HCT116 (cell line): ENCODE measurements at regions not wholly inside any gene's neighbourhood (a gene's known extent, or its start where the extent isn't known, plus 50 kb on each side); places are given as distances from the start of the nearest gene placed in this dataset.

Experiments
- ATAC-seq: fragments of 200-7000 bp; cut with Tn5 transposase; 2 replicates; pipeline ENCODE4 v1.9.1; 2020; ENCODE audit warnings: mild to moderate bottlenecking, moderate library complexity
- BruUV-seq: library from RNA; stranded (reverse); fragments of 400-500 nt; replicated peaks from 2 replicates; lab custom pipeline; 2021; lab: Mats Ljungman, UMichigan
- CTCF ChIA-PET: fragments of 300-600 bp; sonication (Branson Sonifier 250); formaldehyde crosslinking; loops from one replicate; lab custom pipeline; 2021; ENCODE audit warnings: antibody characterized with exemption; lab: Charles Lee
- POLR2A ChIA-PET: fragments of 300-600, 350-600 bp; sonication (Branson Sonifier 250); formaldehyde crosslinking; loops from one replicate; lab custom pipeline; 2021; ENCODE audit warnings: antibody characterized with exemption; lab: Charles Lee
- RAD21 ChIA-PET, 2 experiments: fragments of 300-600 bp; sonication (Branson Sonifier 250); formaldehyde crosslinking; loops; one replicate each; lab custom pipeline; 2023; ENCODE audit warnings: low total read pairs in 2 of 2; ENCODE audit not compliant: uncharacterized antibody in 2 of 2, unreplicated experiment in 2 of 2, low non-redundant PET in 1 of 2; lab: Charles Lee
- DNase-seq: peaks from one replicate; pipeline ENCODE4 v3.0.0-alpha.2; 2010; ENCODE audit warnings: low read depth, low spot score
- H2AFZ ChIP-seq: fragments of 200-600 bp; shearing (Covaris generic), sonication (generic); 2 replicates; pipeline ENCODE4 v1.6.1; 2017; ENCODE audit warnings: low read depth, mixed run types, mixed read lengths, antibody characterized with exemption, low read length; ENCODE audit not compliant: poor library complexity, severe bottlenecking
- H3K27ac ChIP-seq: 2 replicates; pipeline ENCODE4 v1.5.1; 2012; ENCODE audit warnings: low read depth, low read length
- H3K27me3 ChIP-seq: fragments of 200-600 bp; sonication (generic); 2 replicates; pipeline ENCODE4 v1.6.1; 2016; ENCODE audit warnings: mixed run types, low read length, mixed read lengths; ENCODE audit not compliant: insufficient read depth
- H3K36me3 ChIP-seq, 2 experiments: fragments of 200-500 bp in 1 of 2; fragments of 200-600 bp in 1 of 2; sonication (Bioruptor generic) in 1 of 2; sonication (generic) in 1 of 2; 2 replicates each; pipeline versions ENCODE4 v1.5.1 to v1.6.1; 2014 to 2016; ENCODE audit warnings: low read length in 2 of 2, inconsistent platforms in 1 of 2, mixed read lengths in 1 of 2, mixed run types in 1 of 2; ENCODE audit not compliant: insufficient read depth in 2 of 2, control insufficient read depth in 1 of 2
- H3K4me1 ChIP-seq, 2 experiments: fragments of 200-600 bp in 1 of 2; sonication (generic) in 1 of 2; 2 replicates each; pipeline versions ENCODE4 v1.5.1 to v1.6.1; 2012 to 2017; ENCODE audit warnings: low read length in 2 of 2, inconsistent platforms in 1 of 2, mild to moderate bottlenecking in 1 of 2, mixed read lengths in 1 of 2, mixed run types in 1 of 2, moderate library complexity in 1 of 2; ENCODE audit not compliant: insufficient read depth in 2 of 2, control insufficient read depth in 1 of 2
- H3K4me2 ChIP-seq: fragments of 200-600 bp; sonication (generic); 2 replicates; pipeline ENCODE4 v1.6.1; 2017; ENCODE audit warnings: mixed run types, low read length, mixed read lengths
- H3K4me3 ChIP-seq, 2 experiments: fragments of 200-600 bp in 1 of 2; sonication (generic) in 1 of 2; replicated peaks in 1 of 2; 2 replicates each; pipeline ENCODE4 v1.5.1; 2011 to 2016; ENCODE audit warnings: low read length in 2 of 2, control low read depth in 1 of 2, low read depth in 1 of 2, mild to moderate bottlenecking in 1 of 2, mixed read lengths in 1 of 2, mixed run types in 1 of 2
- H3K79me2 ChIP-seq: fragments of 200-600 bp; sonication (generic); 2 replicates; pipeline ENCODE4 v1.6.1; 2017; ENCODE audit warnings: mild to moderate bottlenecking, mixed run types, low read length, moderate library complexity, mixed read lengths; ENCODE audit not compliant: insufficient read depth
- H3K9ac ChIP-seq: fragments of 200-600 bp; sonication (generic); 2 replicates; pipeline ENCODE4 v1.6.1; 2016; ENCODE audit warnings: low read length, mixed read lengths
- H3K9me2 ChIP-seq: fragments of 200-600 bp; sonication (generic), shearing (Covaris generic); 2 replicates; pipeline ENCODE4 v1.6.1; 2017; ENCODE audit warnings: mixed run types, mild to moderate bottlenecking, moderate library complexity; ENCODE audit not compliant: insufficient read depth
- H3K9me3 ChIP-seq, 2 experiments: fragments of 200-500 bp in 1 of 2; fragments of 200-600 bp in 1 of 2; sonication (Bioruptor generic) in 1 of 2; sonication (generic) in 1 of 2; 2 replicates each; pipeline ENCODE4 v1.6.1; 2014 to 2017; ENCODE audit warnings: low read length in 2 of 2, mixed read lengths in 2 of 2, inconsistent platforms in 1 of 2, low read depth in 1 of 2, mild to moderate bottlenecking in 1 of 2, mixed run types in 1 of 2, moderate library complexity in 1 of 2; ENCODE audit not compliant: control insufficient read depth in 1 of 2, insufficient read depth in 1 of 2
- H4K20me1 ChIP-seq: fragments of 200-600 bp; sonication (generic), shearing (Covaris generic); 2 replicates; pipeline ENCODE4 v1.6.1; 2017; ENCODE audit warnings: mixed run types, mild to moderate bottlenecking, moderate library complexity; ENCODE audit not compliant: insufficient read depth
- CBX3 ChIP-seq: IDR thresholded peaks from 2 replicates; pipeline ENCODE4 v1.6.1; 2012; ENCODE audit warnings: low read depth
- CEBPB ChIP-seq: IDR thresholded peaks from 2 replicates; pipeline ENCODE4 v1.6.1; 2012; ENCODE audit warnings: low read depth
- EGR1 ChIP-seq: IDR thresholded peaks from 2 replicates; pipeline ENCODE4 v1.6.1; 2012; ENCODE audit warnings: low read depth
- ELF1 ChIP-seq: IDR thresholded peaks from 2 replicates; pipeline ENCODE4 v1.6.1; 2012; ENCODE audit warnings: low read depth, borderline replicate concordance
- EZH2phosphoT487 ChIP-seq: fragments of 200-600 bp; IDR thresholded peaks from 2 replicates; pipeline ENCODE4 v1.6.1; 2018; ENCODE audit warnings: antibody characterized with exemption, borderline replicate concordance
- JUND ChIP-seq: IDR thresholded peaks from 2 replicates; pipeline ENCODE4 v1.6.1; 2012
- POLR2A ChIP-seq: IDR thresholded peaks from 2 replicates; pipeline ENCODE4 v1.7.0; 2011; ENCODE audit warnings: borderline replicate concordance; ENCODE audit not compliant: insufficient read depth, insufficient read length; ENCODE audit errors: extremely low read depth
- POLR2AphosphoS5 ChIP-seq: IDR thresholded peaks from 2 replicates; pipeline ENCODE4 v1.6.1; 2011; ENCODE audit warnings: mild to moderate bottlenecking, low read depth, low read length, moderate library complexity
- RAD21 ChIP-seq: IDR thresholded peaks from 2 replicates; pipeline ENCODE4 v1.6.1; 2012; ENCODE audit warnings: low read depth, mild to moderate bottlenecking
- SIN3A ChIP-seq: IDR thresholded peaks from 2 replicates; pipeline ENCODE4 v1.6.1; 2012; ENCODE audit warnings: low read depth
- SRF ChIP-seq: IDR thresholded peaks from 2 replicates; pipeline ENCODE4 v1.6.1; 2012; ENCODE audit warnings: low read depth
- TCF7L2 ChIP-seq: IDR thresholded peaks from 2 replicates; pipeline ENCODE4 v1.7.0; 2011; ENCODE audit warnings: borderline replicate concordance, inconsistent platforms; ENCODE audit not compliant: insufficient read depth, insufficient read length; ENCODE audit errors: extremely low read depth
- YY1 ChIP-seq: IDR thresholded peaks from 2 replicates; pipeline ENCODE4 v1.6.1; 2011; ENCODE audit warnings: low read length, low read depth, moderate library complexity, mild to moderate bottlenecking; ENCODE audit not compliant: insufficient replicate concordance; ENCODE audit errors: extremely low read depth
- ZFX ChIP-seq: fragments of 450-650 bp; IDR thresholded peaks from 2 replicates; pipeline ENCODE4 v1.6.1; 2017
- ZNF274 ChIP-seq: fragments of 200-500 bp; sonication (Bioruptor generic); IDR thresholded peaks from 2 replicates; pipeline ENCODE4 v1.6.1; 2014; ENCODE audit warnings: mild to moderate bottlenecking, low read depth, low read length, inconsistent platforms
- intact Hi-C: fragments of 100-400 bp; cut with micrococcal nuclease; formaldehyde crosslinking; loops from 2 replicates; pipeline ENCODE4 v1.10.0; 2022
- TF ChIP-seq, protein P1 (sequence below): IDR thresholded peaks from 2 replicates; pipeline ENCODE4 v1.6.1; 2011; ENCODE audit warnings: mild to moderate bottlenecking, low read length, moderate library complexity; ENCODE audit not compliant: insufficient replicate concordance; ENCODE audit errors: extremely low read depth
- TF ChIP-seq, protein P2 (sequence below): IDR thresholded peaks from 2 replicates; pipeline ENCODE4 v1.6.1; 2012

DNA sequence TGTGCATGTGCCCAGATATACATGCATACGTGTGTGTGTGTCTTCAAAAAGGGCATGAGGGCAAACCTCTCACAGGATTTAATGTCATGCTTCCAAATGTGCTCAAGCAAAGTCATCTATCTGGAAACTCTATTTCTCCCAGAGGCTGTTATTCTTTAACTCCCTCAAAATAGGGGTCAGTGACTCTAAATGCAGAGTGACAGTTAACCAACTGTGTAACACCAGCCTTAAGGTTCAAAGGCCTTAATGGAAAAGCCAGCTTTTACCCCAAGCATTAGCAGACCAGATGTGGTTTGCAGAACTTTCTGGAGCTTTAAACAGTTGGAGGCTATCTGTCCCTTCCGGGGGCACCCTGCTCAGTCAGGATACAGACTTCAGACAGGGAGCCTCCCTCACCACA is 70.4 kb upstream of the SLC7A14 start:
- BruUV-seq: no TSS peak
- intact Hi-C loops: no loop called here

More for the DNA sequence above, 70.4 kb upstream of the SLC7A14 start:
- ATAC-seq: no peak
- H3K9ac ChIP-seq: no peak overlapping the region
- H3K4me3 ChIP-seq: no peak overlapping the region
- H3K36me3 ChIP-seq: no peaks in the 10 kb centered on the region
- H4K20me1 ChIP-seq: no peaks in the 10 kb centered on the region
- H2AFZ ChIP-seq: no peak overlapping the region
- H3K4me2 ChIP-seq: no peak overlapping the region
- POLR2A ChIA-PET: no interaction called here
- RAD21 ChIA-PET: no interaction called here
- H3K9me3 ChIP-seq: no peaks in the 10 kb centered on the region
- H3K4me1 ChIP-seq: no peaks in the 10 kb centered on the region
- H3K79me2 ChIP-seq: no peaks in the 10 kb centered on the region
- H3K27me3 ChIP-seq: no peaks in the 10 kb centered on the region
- CTCF ChIA-PET: no interaction called here
- H3K27ac ChIP-seq: no peak overlapping the region
- TF ChIP-seq SRF (no peak), TCF7L2 (no peak), RAD21 (no peak), EZH2phosphoT487 (no peak), POLR2A (no peak), JUND (no peak), SIN3A (no peak), ELF1 (no peak), CBX3 (no peak), ZNF274 (no peak), POLR2AphosphoS5 (no peak), ZFX (no peak), EGR1 (no peak), CEBPB (no peak), YY1 (no peak)
- TF ChIP-seq, protein P1, sequence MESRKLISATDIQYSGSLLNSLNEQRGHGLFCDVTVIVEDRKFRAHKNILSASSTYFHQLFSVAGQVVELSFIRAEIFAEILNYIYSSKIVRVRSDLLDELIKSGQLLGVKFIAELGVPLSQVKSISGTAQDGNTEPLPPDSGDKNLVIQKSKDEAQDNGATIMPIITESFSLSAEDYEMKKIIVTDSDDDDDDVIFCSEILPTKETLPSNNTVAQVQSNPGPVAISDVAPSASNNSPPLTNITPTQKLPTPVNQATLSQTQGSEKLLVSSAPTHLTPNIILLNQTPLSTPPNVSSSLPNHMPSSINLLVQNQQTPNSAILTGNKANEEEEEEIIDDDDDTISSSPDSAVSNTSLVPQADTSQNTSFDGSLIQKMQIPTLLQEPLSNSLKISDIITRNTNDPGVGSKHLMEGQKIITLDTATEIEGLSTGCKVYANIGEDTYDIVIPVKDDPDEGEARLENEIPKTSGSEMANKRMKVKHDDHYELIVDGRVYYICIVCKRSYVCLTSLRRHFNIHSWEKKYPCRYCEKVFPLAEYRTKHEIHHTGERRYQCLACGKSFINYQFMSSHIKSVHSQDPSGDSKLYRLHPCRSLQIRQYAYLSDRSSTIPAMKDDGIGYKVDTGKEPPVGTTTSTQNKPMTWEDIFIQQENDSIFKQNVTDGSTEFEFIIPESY: no peak
- TF ChIP-seq, protein P2, sequence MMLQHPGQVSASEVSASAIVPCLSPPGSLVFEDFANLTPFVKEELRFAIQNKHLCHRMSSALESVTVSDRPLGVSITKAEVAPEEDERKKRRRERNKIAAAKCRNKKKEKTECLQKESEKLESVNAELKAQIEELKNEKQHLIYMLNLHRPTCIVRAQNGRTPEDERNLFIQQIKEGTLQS: no peak
- TF ChIP-seq, all 23 proteins: peak for 0
- no peak for DNase-seq
- no peaks in the 10 kb centered on the region for H3K9me2 ChIP-seq
